Thymus (tissue), 11 donors: ENCODE measurements at regions not wholly inside any gene's neighbourhood (a gene's known extent, or its start where the extent isn't known, plus 50 kb on each side); places are given as distances from the start of the nearest gene placed in this dataset.

Source experiments
- DNase-seq, 9 donors: peaks; one replicate each; pipeline ENCODE4 v3.0.0-alpha.2; 2013; ENCODE audit warnings: low spot score in 9 of 9, low read depth in 6 of 9, missing footprints in 1 of 9
- H3K27ac ChIP-seq, 2 donors: one replicate each; pipeline ENCODE4 v1.5.1; 2013; ENCODE audit warnings: control low read depth in 1 of 2, low read depth in 1 of 2, low read length in 1 of 2, mild to moderate bottlenecking in 1 of 2, moderate library complexity in 1 of 2
- H3K27me3 ChIP-seq, 2 donors: one replicate each; pipeline ENCODE4 v1.5.1; 2013; ENCODE audit warnings: low read length in 1 of 2; ENCODE audit not compliant: control insufficient read depth in 2 of 2, insufficient read depth in 1 of 2
- H3K36me3 ChIP-seq, 2 donors: one replicate each; pipeline ENCODE4 v1.5.1; 2013; ENCODE audit warnings: low read length in 1 of 2, mild to moderate bottlenecking in 1 of 2, moderate library complexity in 1 of 2; ENCODE audit not compliant: control insufficient read depth in 2 of 2, insufficient read depth in 2 of 2
- H3K4me1 ChIP-seq, 2 donors: one replicate each; pipeline ENCODE4 v1.5.1; 2013; ENCODE audit warnings: low read length in 2 of 2; ENCODE audit not compliant: control insufficient read depth in 2 of 2, insufficient read depth in 2 of 2
- H3K4me3 ChIP-seq, 2 donors: one replicate each; pipeline ENCODE4 v1.5.1; 2013; ENCODE audit warnings: low read length in 2 of 2, control low read depth in 1 of 2, mild to moderate bottlenecking in 1 of 2
- H3K9me3 ChIP-seq, 2 donors: one replicate each; pipeline ENCODE4 v1.5.1; 2013; ENCODE audit warnings: low read length in 1 of 2, mild to moderate bottlenecking in 1 of 2; ENCODE audit not compliant: control insufficient read depth in 2 of 2, insufficient read depth in 1 of 2
- WGBS: extraction: QIAGEN DNeasy Blood & Tissue Kit; methylation state at CpG from one replicate; pipeline ENCODE4 v1.1.7; 2013; 5-methylcytosine and 5-hydroxymethylcytosine counted together
- donor health status: healthy.

GRCh38 chr3:190734490-190734889, 128.0 kb downstream of the GMNC start:
- 94% methylated on average over 2 of the region's 2 CpGs for WGBS
- H3K27ac ChIP-seq: no peak overlapping the region
- no peaks in the 10 kb centered on the region for H3K27me3 ChIP-seq
- DNase-seq: no peak
- no peaks in the 10 kb centered on the region for H3K9me3 ChIP-seq
- H3K4me3 ChIP-seq: no peak overlapping the region
- no peaks in the 10 kb centered on the region for H3K4me1 ChIP-seq
- no peaks in the 10 kb centered on the region for H3K36me3 ChIP-seq

GRCh38 chr3:190733591-190734146, 128.8 kb downstream of the GMNC start:
- Histone ChIP-seq H3K4me3 (no peak overlapping the region), H3K36me3 (no peaks in the 10 kb centered on the region), H3K4me1 (no peaks in the 10 kb centered on the region), H3K27ac (no peak overlapping the region), H3K27me3 (no peaks in the 10 kb centered on the region), H3K9me3 (no peaks in the 10 kb centered on the region)
- 85% methylated on average over 1 of the region's 1 CpG for WGBS
- DNase-seq: no peak

GRCh38 chr3:190731596-190731995, 130.9 kb downstream of the GMNC start:
- Histone ChIP-seq H3K27me3 (no peaks in the 10 kb centered on the region), H3K4me1 (no peaks in the 10 kb centered on the region), H3K36me3 (no peaks in the 10 kb centered on the region), H3K4me3 (no peak overlapping the region), H3K9me3 (no peaks in the 10 kb centered on the region), H3K27ac (no peak overlapping the region)
- WGBS: 95% methylated on average over 2 of the region's 2 CpGs
- no peak for DNase-seq

- Histone ChIP-seq H3K4me3 (no peak overlapping the region), H3K9me3 (no peaks in the 10 kb centered on the region), H3K27me3 (no peaks in the 10 kb centered on the region), H3K36me3 (no peaks in the 10 kb centered on the region), H3K27ac (no peak overlapping the region), H3K4me1 (no peaks in the 10 kb centered on the region)
- no peak for DNase-seq
- 95% methylated on average over 7 of the region's 7 CpGs for WGBS
Measured at GRCh38 chr3:190728574-190729246, 133.8 kb downstream of the GMNC start.

GRCh38 chr3:190722181-190722905, 140.2 kb downstream of the GMNC start:
- H3K27me3 ChIP-seq: no peaks in the 10 kb centered on the region
- no peak overlapping the region for H3K4me3 ChIP-seq
- no peak overlapping the region for H3K27ac ChIP-seq
- H3K36me3 ChIP-seq: no peaks in the 10 kb centered on the region
- H3K9me3 ChIP-seq: no peaks in the 10 kb centered on the region
- no peaks in the 10 kb centered on the region for H3K4me1 ChIP-seq
- DNase-seq: no peak
- WGBS: 90% methylated on average over 4 of the region's 4 CpGs

- DNase-seq: no peak
- H3K36me3 ChIP-seq: no peaks in the 10 kb centered on the region
- H3K27ac ChIP-seq: no peak overlapping the region
- no peaks in the 10 kb centered on the region for H3K9me3 ChIP-seq
- H3K4me3 ChIP-seq: no peak overlapping the region
- WGBS: 95% methylated on average over 5 of the region's 5 CpGs
- H3K4me1 ChIP-seq: no peaks in the 10 kb centered on the region
- no peaks in the 10 kb centered on the region for H3K27me3 ChIP-seq
Measured at GRCh38 chr3:190721330-190721729, 141.2 kb downstream of the GMNC start.

- no peaks in the 10 kb centered on the region for H3K9me3 ChIP-seq
- WGBS: 86% methylated on average over 4 of the region's 4 CpGs
- H3K27ac ChIP-seq: no peak overlapping the region
- no peaks in the 10 kb centered on the region for H3K4me1 ChIP-seq
- H3K4me3 ChIP-seq: no peak overlapping the region
- no peaks in the 10 kb centered on the region for H3K27me3 ChIP-seq
- no peak for DNase-seq
- no peaks in the 10 kb centered on the region for H3K36me3 ChIP-seq
Measured at GRCh38 chr3:190718671-190719070, 143.8 kb downstream of the GMNC start.

- WGBS: 86% methylated on average over 5 of the region's 5 CpGs
Measured at GRCh38 chr3:190718097-190718496, 144.4 kb downstream of the GMNC start.

GRCh38 chr3:190716961-190717360, 145.5 kb downstream of the GMNC start:
- H3K27ac ChIP-seq: no peak overlapping the region
- WGBS: 89% methylated on average over 3 of the region's 3 CpGs
- no peaks in the 10 kb centered on the region for H3K36me3 ChIP-seq
- H3K4me1 ChIP-seq: no peaks in the 10 kb centered on the region
- no peaks in the 10 kb centered on the region for H3K27me3 ChIP-seq
- DNase-seq: no peak
- H3K9me3 ChIP-seq: no peaks in the 10 kb centered on the region
- H3K4me3 ChIP-seq: no peak overlapping the region

More at GRCh38 chr3:190718097-190718496, 144.4 kb downstream of the GMNC start:
- no peak overlapping the region for H3K27ac ChIP-seq
- H3K27me3 ChIP-seq: no peaks in the 10 kb centered on the region
- no peaks in the 10 kb centered on the region for H3K4me1 ChIP-seq
- DNase-seq: no peak
- no peaks in the 10 kb centered on the region for H3K36me3 ChIP-seq
- no peaks in the 10 kb centered on the region for H3K9me3 ChIP-seq
- no peak overlapping the region for H3K4me3 ChIP-seq
